HepG2 (cell line): ENCODE measurements at regions not wholly inside any gene's neighbourhood (a gene's known extent, or its start where the extent isn't known, plus 50 kb on each side); places are given as distances from the start of the nearest gene placed in this dataset.
"Not testable (repeated sequence)": the region's sequence is repeated elsewhere in the genome, so short reads cannot be mapped to it uniquely, and the experiment has no call there.

Experiments
- ATAC-seq: fragments of 200-7000 bp; cut with Tn5 transposase; 3 replicates; pipeline ENCODE4 v1.9.1; 2020; ENCODE audit warnings: mild to moderate bottlenecking, moderate library complexity
- BruUV-seq: library from RNA; stranded (reverse); fragments of 400-500 nt; replicated peaks from 2 replicates; lab custom pipeline; 2021; lab: Mats Ljungman, UMichigan
- CTCF ChIA-PET: fragments of 300-600 bp; formaldehyde crosslinking; extraction: SDS; loops from one replicate; lab custom pipeline; 2021; ENCODE audit warnings: low total read pairs, inconsistent platforms, low intra/inter-chr PET ratio; lab: Yijun Ruan, JAX
- POLR2A ChIA-PET: fragments of 350-600 bp; sonication (Branson Sonifier 250); formaldehyde crosslinking; loops from one replicate; lab custom pipeline; 2020; ENCODE audit warnings: antibody characterized with exemption, inconsistent platforms; lab: Yijun Ruan, JAX
- DNase-seq: peaks from one replicate; pipeline ENCODE4 v3.0.0-alpha.2; 2015; ENCODE audit warnings: low spot score
- FAIRE-seq: peaks from 3 replicates; lab custom pipeline; 2011; peaks lifted over from hg19 to GRCh38; lab: Jason Lieb, UNC
- H2AFZ ChIP-seq: one replicate; pipeline ENCODE4 v1.6.1; 2011; ENCODE audit warnings: low read length, inconsistent platforms
- H3K27ac ChIP-seq: fragments of 300-600 bp; 3 replicates; pipeline ENCODE4 v1.8.0; 2011; ENCODE audit warnings: mixed run types, mild to moderate bottlenecking, mixed read lengths, low read length, inconsistent platforms; ENCODE audit not compliant: insufficient read depth; ENCODE audit errors: extremely low read length
- H3K27me3 ChIP-seq, 2 experiments: fragments of 200-600 bp in 1 of 2; 2 replicates in 1 of 2; 3 replicates in 1 of 2; pipeline versions ENCODE4 v1.6.0 to v1.8.0; 2011; ENCODE audit warnings: low read length in 2 of 2, mild to moderate bottlenecking in 2 of 2, moderate library complexity in 2 of 2, inconsistent platforms in 1 of 2; ENCODE audit not compliant: insufficient read depth in 2 of 2, control insufficient read depth in 1 of 2
- H3K36me3 ChIP-seq, 2 experiments: fragments of 200-600 bp in 1 of 2; replicated peaks in 1 of 2; 2 replicates in 1 of 2; 3 replicates in 1 of 2; pipeline versions ENCODE4 v1.5.1 to v1.8.0; 2011; ENCODE audit warnings: low read length in 2 of 2, inconsistent platforms in 1 of 2; ENCODE audit not compliant: insufficient read depth in 2 of 2, control insufficient read depth in 1 of 2
- H3K4me1 ChIP-seq: 2 replicates; pipeline ENCODE4 v1.5.1; 2012; ENCODE audit warnings: low read length, inconsistent platforms; ENCODE audit not compliant: insufficient read depth
- H3K4me2 ChIP-seq: 2 replicates; pipeline ENCODE4 v1.6.0; 2011; ENCODE audit warnings: low read depth, low read length, inconsistent platforms
- H3K4me3 ChIP-seq, 3 experiments: fragments of 200-600 bp in 1 of 3; sonication (generic), shearing (Covaris generic) in 1 of 3; replicated peaks in 1 of 3; 2 replicates each; pipeline ENCODE4 v1.5.1; 2011 to 2016; ENCODE audit warnings: low read length in 3 of 3, inconsistent platforms in 2 of 3, low read depth in 2 of 3, mild to moderate bottlenecking in 2 of 3, control low read depth in 1 of 3, mixed read lengths in 1 of 3; ENCODE audit not compliant: insufficient read depth in 1 of 3
- H3K79me2 ChIP-seq: one replicate; pipeline ENCODE4 v1.6.1; 2011; ENCODE audit warnings: low read length, inconsistent platforms; ENCODE audit not compliant: insufficient read depth
- H3K9ac ChIP-seq: 2 replicates; pipeline ENCODE4 v1.6.0; 2011; ENCODE audit warnings: mild to moderate bottlenecking, low read depth, low read length, inconsistent platforms; ENCODE audit not compliant: insufficient read depth
- H3K9me3 ChIP-seq: 2 replicates; pipeline ENCODE4 v1.5.1; 2012; ENCODE audit warnings: mild to moderate bottlenecking, low read length
- H4K20me1 ChIP-seq: 2 replicates; pipeline ENCODE4 v1.6.0; 2011; ENCODE audit warnings: inconsistent platforms, mild to moderate bottlenecking, low read length, moderate library complexity; ENCODE audit not compliant: insufficient read depth
- CREB1 ChIP-seq, 2 experiments: fragments of 450-650 bp in 1 of 2; IDR thresholded peaks; 2 replicates each; pipeline ENCODE4 v1.6.1; 2016 to 2017; ENCODE audit warnings: control low read depth in 1 of 2, mild to moderate bottlenecking in 1 of 2, missing compliant biosample characterization in 1 of 2, missing genetic modification characterization in 1 of 2
- MLLT10 ChIP-seq: sonication (generic); formaldehyde crosslinking; IDR thresholded peaks from 2 replicates; pipeline ENCODE4 v1.4.0; 2020; ENCODE audit warnings: missing genetic modification reagents
- SP5 ChIP-seq: IDR thresholded peaks from 2 replicates; pipeline ENCODE4 v1.6.1; 2016; ENCODE audit warnings: low read depth, borderline replicate concordance
- ZNF44 ChIP-seq: sonication (generic); formaldehyde crosslinking; IDR thresholded peaks from 2 replicates; pipeline ENCODE4 v1.5.1; 2020; ENCODE audit warnings: mild to moderate bottlenecking, missing genetic modification reagents
- WGBS: methylation state at CpG from one replicate; pipeline ENCODE4 v1.1.6; 2017; ENCODE audit warnings: low lambda C conversion rate; 5-methylcytosine and 5-hydroxymethylcytosine counted together
- in situ Hi-C: cut with HindIII; loops from 2 replicates; pipeline ENCODE4 v1.10.0; 2017; ENCODE audit warnings: low pct_unique_long_range_greater_than_20kb; ENCODE audit not compliant: extremely low pct_ligation_motif_present
- intact Hi-C: fragments of 100-400 bp; cut with micrococcal nuclease; formaldehyde crosslinking; loops from one replicate; pipeline ENCODE4 v1.10.0; 2022; ENCODE audit not compliant: unreplicated experiment

DNA sequence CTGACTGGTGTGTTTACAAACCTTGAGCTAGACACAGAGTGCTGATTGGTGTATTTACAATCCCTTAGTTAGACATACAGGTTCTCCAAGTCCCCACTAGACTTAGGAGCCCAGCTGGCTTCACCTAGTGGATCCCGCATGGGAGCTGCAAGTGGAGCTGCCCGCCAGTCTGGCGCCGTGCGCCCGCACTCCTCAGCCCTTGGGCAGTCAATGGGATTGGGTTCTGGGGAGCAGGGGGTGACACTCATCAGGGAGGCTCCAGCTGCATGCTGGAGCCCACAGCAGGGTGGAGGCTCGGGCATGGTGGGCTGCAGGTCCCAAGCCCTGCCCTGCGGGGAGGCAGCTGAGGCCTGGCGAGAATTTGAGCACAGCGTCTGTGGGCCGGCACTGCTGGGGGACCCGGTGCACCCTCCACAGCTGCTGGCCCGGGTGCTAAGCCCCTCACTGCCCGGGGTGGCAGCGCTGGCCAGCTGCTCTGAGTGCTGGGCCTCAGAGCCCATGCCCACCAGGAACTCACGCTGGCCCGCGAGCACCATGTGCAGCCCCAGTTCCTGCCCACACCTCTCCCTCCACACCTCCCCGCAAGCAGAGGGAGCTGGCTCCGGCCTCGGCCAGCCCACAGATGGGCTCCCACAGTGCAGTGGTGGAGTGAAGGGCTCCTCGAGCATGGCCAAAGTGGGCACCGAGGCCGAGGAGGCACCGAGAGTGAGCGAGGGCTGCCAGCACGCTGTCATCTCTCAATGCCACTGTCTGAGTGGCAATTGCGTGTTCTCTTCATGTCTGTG lies 290.6 kb upstream of the RGPD4 start:
- H2AFZ ChIP-seq, H3K27me3 ChIP-seq, H3K79me2 ChIP-seq, in situ Hi-C loops, H3K27ac ChIP-seq, H3K4me3 ChIP-seq, BruUV-seq, H3K36me3 ChIP-seq, CTCF ChIA-PET, H3K4me2 ChIP-seq, FAIRE-seq, H3K9ac ChIP-seq, H4K20me1 ChIP-seq, DNase-seq, H3K4me1 ChIP-seq, POLR2A ChIA-PET, H3K9me3 ChIP-seq, intact Hi-C loops, ATAC-seq: not testable (repeated sequence)
- WGBS: 50% methylated on average over 12 of the region's 28 CpGs

DNA sequence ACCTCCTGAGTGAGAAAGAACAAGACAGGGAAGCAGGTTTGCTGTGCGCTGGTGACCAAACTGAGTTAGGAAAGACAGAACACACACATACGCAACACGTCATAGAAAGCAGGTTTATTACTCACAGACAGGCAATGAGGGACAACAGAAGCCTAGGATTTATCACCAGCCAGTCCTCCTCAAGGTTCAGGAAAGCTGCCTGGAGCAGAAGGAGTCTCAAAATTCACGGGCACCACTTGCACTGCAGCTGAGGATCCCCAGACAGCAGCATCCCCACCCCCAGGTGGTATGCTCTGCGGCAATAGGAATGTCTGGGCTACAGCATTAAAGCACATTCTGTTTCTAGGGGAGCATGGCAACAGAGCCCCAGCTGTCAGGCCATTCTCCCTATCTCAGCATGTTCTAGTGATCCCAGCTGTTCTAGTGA lies 284.4 kb upstream of the RGPD4 start:
- POLR2A ChIA-PET: no interaction called here
- FAIRE-seq: no peak
- no TSS peak for BruUV-seq

More for the DNA sequence above, 284.4 kb upstream of the RGPD4 start:
- DNase-seq: no peak
- in situ Hi-C loops: no loop called here
- H3K4me3 ChIP-seq: no peak overlapping the region
- intact Hi-C loops: no loop called here
- no peaks in the 10 kb centered on the region for H3K79me2 ChIP-seq
- H4K20me1 ChIP-seq: no peaks in the 10 kb centered on the region
- H3K27ac ChIP-seq: no peak overlapping the region
- TF ChIP-seq CREB1 (IDR thresholded peaks at IDR 0.05): peak; percentile 49; the same call in 1 of the 2 replicates
- no peak for TF ChIP-seq CREB1 (CRISPR knock-in tag; IDR thresholded peaks at IDR 0.05)
- TF ChIP-seq ZNF44 (CRISPR knock-in tag): no peak
- TF ChIP-seq MLLT10 (CRISPR knock-in tag): no peak
- TF ChIP-seq SP5 (CRISPR knock-in tag): no peak
- WGBS: 28% methylated on average over 5 of the region's 5 CpGs
- CTCF ChIA-PET: no interaction called here
- H3K4me1 ChIP-seq: no peaks in the 10 kb centered on the region
- no peak overlapping the region for H3K4me2 ChIP-seq
- ATAC-seq: no peak
- no peak overlapping the region for H3K9ac ChIP-seq
- H3K27me3 ChIP-seq: no peaks in the 10 kb centered on the region
- no peaks in the 10 kb centered on the region for H3K36me3 ChIP-seq
- H2AFZ ChIP-seq: no peak overlapping the region
- H3K9me3 ChIP-seq: no peaks in the 10 kb centered on the region
